CD1c-positive myeloid dendritic cell (primary cell): ENCODE measurements at regions not wholly inside any gene's neighbourhood (a gene's known extent, or its start where the extent isn't known, plus 50 kb on each side); places are given as distances from the start of the nearest gene placed in this dataset.
"Not testable (repeated sequence)": the region's sequence is repeated elsewhere in the genome, so short reads cannot be mapped to it uniquely, and the experiment has no call there.

Experiments
- DNase-seq: peaks from one replicate; pipeline ENCODE4 v3.0.0-alpha.2; 2016; ENCODE audit errors: extremely low spot score

GRCh38 chr6:121548131-121548530, 112.7 kb downstream of the GJA1 start:
- no peak for DNase-seq

DNA sequence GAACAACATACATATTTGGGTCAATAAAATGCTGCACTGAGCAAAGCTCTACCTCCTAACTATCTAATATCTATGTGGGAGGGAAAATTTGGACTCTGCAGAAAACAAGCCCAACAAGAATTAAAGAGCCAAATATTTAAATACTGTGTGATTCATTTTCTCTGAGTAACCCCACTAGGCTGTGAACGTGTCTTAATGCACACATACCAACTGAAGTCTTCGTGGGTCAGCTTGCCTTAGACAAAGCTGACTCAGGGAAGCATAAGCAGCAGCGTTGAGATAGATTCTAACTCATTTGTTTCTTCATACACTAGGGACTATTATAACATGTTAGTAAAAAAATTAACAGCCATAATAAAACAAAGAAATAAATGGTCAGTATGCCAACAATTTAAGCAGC, 114.3 kb downstream of the GJA1 start:
- no peak for DNase-seq

DNA sequence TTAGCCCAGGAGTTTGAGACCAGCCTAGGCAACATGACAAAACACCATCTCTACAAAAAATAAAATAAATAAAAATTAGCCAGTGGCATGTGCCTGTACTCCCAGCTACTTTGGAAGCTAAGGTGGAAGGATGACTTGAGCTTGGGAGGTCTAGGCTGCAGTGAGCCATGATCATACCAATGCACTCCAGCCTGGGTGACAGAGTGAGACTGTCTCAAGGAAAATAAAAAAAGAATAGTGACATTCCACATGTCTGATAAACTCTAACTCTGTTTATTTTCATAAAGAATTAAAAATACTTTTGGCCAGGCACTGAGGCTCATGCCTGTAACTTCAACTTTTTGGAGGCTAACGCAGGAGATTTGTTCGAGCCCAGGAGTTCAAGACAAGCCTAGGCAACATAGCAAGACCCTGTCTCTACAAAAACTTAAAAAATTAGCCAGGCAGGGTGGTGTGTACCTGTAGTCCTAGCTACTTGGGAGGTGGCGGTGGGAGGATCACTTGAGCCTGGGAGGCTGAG, 115.1 kb downstream of the GJA1 start:
- DNase-seq: no peak

DNA sequence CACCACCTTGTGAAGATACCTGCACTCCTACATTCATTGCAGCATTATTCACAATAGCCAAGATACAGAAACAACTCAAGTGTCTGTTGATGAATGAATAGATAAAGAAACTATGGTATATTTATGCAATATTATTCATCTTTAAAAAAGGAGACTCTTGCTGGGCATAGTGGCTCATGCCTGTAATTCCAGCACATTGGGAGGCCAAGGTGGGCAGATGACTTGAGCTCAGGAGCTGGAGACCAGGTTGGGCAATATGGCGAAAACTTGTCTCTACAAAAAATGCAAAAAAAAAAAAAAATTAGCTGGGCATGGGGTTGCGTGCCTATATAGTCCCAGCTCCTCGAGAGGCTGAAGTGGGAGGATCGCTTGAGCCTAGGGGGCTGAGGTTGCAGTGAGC, 119.8 kb downstream of the GJA1 start:
- DNase-seq: no peak

DNA sequence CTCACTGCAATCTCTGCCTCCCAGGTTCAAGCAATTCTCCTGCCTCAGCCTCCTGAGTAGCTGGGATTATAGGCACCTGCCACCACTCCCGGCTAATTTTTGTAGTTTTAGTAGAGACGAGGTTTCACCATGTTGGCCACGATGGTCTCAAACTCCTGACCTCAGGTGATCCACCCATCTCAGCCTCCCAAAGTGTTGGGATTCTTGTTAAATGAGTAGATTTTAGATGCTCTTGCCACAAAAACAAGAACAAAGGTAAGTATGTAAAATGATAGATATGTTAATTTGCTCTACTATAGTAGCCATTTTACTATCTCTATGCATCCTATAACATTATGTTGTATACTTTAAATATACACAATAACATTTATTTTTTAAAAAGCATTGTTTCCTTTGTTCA, 120.7 kb downstream of the GJA1 start:
- DNase-seq: not testable (repeated sequence)

DNA sequence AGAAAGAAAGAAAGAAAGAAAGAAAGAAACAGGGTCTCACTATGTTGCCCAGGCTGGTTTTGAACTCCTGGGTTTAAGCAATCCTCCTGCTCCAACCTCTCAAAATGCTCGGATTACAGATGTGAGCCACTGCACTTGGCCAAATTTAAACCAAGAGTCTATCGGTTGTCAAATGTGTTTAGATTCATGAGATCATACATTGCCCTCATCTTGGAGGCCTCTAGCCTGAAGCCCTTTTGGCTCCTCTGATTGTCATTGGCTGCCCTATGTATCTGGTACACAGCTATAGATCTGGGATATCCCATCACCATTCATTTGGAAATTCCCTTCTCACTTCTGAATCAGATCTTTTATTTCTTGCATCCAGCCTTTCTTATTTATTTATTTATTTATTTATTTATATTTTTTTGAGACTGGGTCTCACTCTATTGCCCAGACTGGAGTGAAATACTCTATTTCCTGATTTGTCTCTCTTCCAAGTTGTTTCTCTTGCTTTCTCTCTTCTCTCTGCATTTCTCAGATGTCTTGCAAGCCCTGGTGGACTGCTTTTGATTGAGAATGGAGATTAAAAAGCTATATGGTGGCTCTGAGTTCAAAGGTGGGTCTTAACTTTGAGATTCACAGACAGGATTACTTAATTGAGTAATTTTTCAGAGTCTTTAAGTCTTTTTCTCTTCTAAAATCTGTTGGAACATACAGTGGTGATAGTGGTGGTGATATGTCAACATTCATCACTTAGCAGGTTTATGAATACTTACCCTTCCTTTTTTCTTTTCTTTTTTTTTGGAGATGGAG, 121.9 kb downstream of the GJA1 start:
- DNase-seq: no peak

DNA sequence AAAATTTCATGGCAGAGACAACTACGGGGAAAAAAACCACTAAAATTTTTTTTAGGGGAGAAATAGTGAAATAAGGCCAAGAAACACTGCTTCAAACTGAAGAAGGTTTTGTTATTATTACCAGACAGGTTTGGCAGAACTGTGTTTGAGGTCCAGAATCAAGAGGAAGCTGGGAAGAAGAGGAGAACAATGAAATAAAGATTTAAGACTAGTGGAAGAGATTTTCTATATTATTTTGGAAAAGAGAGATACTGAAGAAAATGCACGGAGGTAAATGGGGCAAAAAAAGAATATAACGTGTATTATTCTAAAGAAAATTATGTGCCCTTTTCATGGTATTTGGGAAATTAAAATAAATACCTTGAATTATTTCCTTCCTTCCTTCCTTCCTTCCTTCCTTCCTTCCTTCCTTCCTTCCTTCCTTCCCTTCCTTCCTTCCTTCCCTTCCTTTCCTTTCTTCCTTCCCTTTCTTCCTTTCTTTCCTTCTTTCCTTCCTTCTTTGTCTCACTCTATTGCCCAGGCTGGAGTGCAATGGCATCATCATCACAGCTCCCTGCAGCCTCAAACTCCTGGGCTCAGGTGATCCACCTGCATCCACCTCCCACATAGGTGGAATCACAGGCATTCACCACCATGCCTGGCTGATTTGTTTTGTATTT, 124.3 kb downstream of the GJA1 start:
- DNase-seq: no peak

- no peak for DNase-seq
Measured at GRCh38 chr6:121560476-121560875, 125.0 kb downstream of the GJA1 start.

GRCh38 chr6:121563286-121563685, 127.8 kb downstream of the GJA1 start:
- DNase-seq: no peak

- DNase-seq: not testable (repeated sequence)
Measured at GRCh38 chr6:121564529-121564928, 129.1 kb downstream of the GJA1 start.

- DNase-seq: no peak
Measured at GRCh38 chr6:121571455-121571854, 136.0 kb downstream of the GJA1 start.

DNA sequence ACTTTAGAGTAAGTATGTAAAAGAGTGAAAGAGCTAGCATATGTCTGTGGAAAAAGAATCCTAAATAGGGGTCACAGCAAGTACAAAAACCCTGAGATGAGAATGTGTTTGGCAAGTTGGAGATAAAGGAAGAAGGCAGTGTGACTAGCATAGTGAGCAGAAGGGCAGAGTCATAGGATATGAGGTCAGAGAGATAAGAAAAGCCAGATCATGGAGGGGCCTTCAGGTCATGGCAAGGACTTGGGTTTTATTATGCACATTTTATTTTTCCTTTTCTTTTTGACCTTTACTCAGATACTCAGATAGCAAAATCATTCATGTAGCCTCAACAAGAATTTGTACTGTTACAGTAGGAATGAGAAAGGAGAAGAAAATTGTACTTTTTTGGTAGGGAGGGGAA, 138.0 kb downstream of the GJA1 start:
- no peak for DNase-seq

GRCh38 chr6:121578216-121578615, 142.8 kb downstream of the GJA1 start:
- DNase-seq: no peak

GRCh38 chr6:121579478-121579877, 144.0 kb downstream of the GJA1 start:
- peak; percentile 15 for DNase-seq

GRCh38 chr6:121581327-121581726, 145.9 kb downstream of the GJA1 start:
- DNase-seq: no peak

DNA sequence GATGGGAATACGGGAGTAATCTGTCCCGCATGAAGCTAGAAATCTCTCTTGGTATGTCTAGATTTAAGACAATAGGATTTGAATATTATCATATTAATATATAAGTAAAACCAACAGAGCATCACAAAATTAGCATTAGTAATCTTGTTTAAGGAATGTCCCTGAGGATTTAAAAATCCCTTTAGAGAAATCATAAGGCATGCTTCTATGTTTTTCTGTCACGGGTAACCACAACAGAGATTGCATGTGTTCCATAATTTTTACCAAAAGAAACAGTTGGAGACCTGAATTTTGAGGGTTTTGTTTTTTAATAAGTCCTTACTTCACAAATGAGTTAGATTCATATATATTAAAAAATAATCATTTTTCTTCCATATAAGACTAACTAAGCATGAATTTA, 146.8 kb downstream of the GJA1 start:
- DNase-seq: no peak

- no peak for DNase-seq
Measured at GRCh38 chr6:121584586-121585369, 149.3 kb downstream of the GJA1 start.

GRCh38 chr6:121590438-121590837, 155.0 kb downstream of the GJA1 start:
- DNase-seq: no peak

- no peak for DNase-seq
Measured at GRCh38 chr6:121590916-121591315, 155.5 kb downstream of the GJA1 start.

DNA sequence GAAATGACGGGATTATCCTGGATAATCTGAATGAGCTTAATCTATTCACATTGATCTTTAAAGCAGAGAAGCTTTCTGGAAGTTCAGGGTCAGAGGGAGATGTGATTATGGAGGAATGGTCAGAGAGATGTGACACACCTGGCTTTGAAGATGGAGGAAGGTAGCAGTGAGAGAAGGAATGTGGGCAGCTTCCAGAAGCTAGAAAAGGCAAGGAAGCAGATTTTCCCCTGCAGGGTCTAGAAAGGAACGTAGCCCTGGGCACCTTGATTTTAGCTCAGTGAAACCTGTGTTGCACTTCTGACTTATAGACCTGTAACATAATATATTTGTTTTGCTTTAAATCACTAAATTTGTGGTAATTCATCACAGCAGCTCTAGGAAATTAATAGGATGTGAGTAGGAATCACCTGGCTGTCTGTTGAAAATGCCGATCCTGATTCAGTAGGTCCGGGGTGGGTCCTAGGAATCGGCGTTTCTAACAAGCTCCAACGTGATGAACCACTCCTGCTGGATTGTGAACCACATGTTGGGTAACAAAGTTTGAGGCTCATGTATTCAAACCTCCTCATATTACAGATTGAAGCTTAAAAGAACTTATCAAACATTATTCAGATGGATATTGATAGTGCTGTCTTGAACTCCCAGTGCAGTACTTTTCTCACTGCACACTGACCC, 157.0 kb downstream of the GJA1 start:
- DNase-seq: no peak

GRCh38 chr6:121593011-121593641, 157.7 kb downstream of the GJA1 start:
- DNase-seq: no peak
